ENCODE measurements at regions not wholly inside any gene's neighbourhood (a gene's known extent, or its start where the extent isn't known, plus 50 kb on each side); places are given as distances from the start of the nearest gene placed in this dataset.

DNA sequence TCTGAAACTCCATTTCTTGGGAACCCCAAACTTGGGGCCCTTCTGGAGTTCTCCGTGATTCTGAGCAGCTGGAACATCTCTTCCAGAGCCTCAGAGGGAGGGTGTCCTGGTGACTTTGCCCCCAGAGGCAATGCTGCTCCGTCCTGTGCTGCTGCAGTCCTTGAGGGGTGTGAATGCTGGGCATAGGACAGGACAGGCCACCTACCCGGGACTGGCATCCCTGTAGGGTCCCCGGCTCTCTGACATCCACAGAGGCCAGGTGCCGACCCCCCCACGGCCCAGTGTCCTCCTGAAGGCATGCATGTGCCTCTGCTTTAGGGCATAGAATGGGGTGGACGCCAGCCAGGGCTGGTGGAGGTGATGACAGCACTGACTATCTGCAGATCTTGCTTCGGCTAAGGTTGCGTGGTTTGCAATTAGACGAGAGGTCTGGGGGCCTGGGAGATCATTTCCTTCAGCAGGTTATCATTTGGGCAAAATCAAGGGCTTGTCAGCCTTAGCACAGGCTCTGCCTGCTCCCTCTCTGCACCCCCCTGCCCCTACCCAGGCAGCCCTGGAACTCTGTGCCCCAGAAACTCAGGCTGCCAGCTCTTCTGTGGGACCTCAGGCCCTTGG is 136.9 kb upstream of the GPR26 start:
- H3K4me3 ChIP-seq: no peak overlapping the region
- H3K4me1 Mint-ChIP-seq: no peaks in the 10 kb centered on the region
- no peak for TF ChIP-seq EZH2phosphoT487 (IDR thresholded peaks at IDR 0.05)
- TF ChIP-seq, protein P1, sequence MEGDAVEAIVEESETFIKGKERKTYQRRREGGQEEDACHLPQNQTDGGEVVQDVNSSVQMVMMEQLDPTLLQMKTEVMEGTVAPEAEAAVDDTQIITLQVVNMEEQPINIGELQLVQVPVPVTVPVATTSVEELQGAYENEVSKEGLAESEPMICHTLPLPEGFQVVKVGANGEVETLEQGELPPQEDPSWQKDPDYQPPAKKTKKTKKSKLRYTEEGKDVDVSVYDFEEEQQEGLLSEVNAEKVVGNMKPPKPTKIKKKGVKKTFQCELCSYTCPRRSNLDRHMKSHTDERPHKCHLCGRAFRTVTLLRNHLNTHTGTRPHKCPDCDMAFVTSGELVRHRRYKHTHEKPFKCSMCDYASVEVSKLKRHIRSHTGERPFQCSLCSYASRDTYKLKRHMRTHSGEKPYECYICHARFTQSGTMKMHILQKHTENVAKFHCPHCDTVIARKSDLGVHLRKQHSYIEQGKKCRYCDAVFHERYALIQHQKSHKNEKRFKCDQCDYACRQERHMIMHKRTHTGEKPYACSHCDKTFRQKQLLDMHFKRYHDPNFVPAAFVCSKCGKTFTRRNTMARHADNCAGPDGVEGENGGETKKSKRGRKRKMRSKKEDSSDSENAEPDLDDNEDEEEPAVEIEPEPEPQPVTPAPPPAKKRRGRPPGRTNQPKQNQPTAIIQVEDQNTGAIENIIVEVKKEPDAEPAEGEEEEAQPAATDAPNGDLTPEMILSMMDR (IDR thresholded peaks at IDR 0.05): no peak
- no peak for TF ChIP-seq EZH2 (IDR thresholded peaks at IDR 0.05)
- no peak overlapping the region for H3K4me3 Mint-ChIP-seq
- H3K36me3 ChIP-seq: no peaks in the 10 kb centered on the region
- H3K9me3 Mint-ChIP-seq: peaks cover 5% of the 10 kb centered on the region
- no peaks in the 10 kb centered on the region for H3K27me3 ChIP-seq
- H3K27me3 Mint-ChIP-seq (ENCODE audit: insufficient read depth, low read depth): peaks cover 7% of the 10 kb centered on the region
- H3K27ac Mint-ChIP-seq: no peak overlapping the region
- H3K4me1 ChIP-seq: no peaks in the 10 kb centered on the region
- no peaks in the 10 kb centered on the region for H3K79me2 ChIP-seq (ENCODE audit: low read depth)
- H2AFZ ChIP-seq (replicated peaks): no peak overlapping the region
- no peak overlapping the region for H3K4me2 ChIP-seq
- no peaks in the 10 kb centered on the region for H3F3A ChIP-seq (ENCODE audit: low read depth)
- no peak overlapping the region for H3K27ac ChIP-seq
- no peak for DNase-seq (ENCODE audit: low spot score)
- H3K36me3 Mint-ChIP-seq: no peaks in the 10 kb centered on the region
- H3K9ac ChIP-seq: no peak overlapping the region
- peaks cover 5% of the 10 kb centered on the region for H3K9me3 ChIP-seq (ENCODE audit: low read depth)
- no peaks in the 10 kb centered on the region for H4K20me1 ChIP-seq (ENCODE audit: low read depth)

DNA sequence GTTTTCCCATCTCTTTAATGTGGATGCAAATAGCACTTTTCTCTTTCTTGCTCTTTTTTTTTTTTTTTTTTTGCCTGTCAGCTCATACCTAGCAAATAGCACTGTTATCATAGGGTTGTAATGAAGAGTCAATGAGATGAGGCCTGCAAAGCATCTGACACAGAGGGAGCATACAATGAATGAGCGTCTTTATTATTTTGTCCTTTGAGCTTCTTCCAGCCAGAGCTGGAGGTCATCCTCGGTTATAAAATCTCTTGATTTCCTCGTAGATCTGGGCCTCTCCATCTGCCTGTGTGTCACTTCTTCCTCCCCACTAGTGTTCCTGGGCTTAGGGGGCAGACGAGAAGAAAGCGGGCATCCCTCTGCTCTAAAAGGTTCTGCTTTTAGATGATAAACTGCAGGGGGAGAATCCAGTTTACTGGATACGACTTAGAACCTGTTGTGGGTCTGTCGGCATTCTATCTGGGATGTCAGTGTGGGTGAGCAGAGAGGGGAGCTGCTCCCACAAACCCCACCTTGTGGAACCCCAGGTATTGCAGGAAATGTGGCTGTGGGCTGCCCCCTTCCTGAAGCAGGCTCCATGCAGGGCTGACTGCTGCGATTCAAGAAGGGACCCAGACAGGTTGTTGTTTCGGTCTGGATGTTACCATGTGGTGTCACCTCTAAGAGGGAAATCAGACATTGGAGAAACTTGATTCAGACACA is 135.8 kb upstream of the GPR26 start:
- no peaks in the 10 kb centered on the region for H3K79me2 ChIP-seq (ENCODE audit: low read depth)
- H3K27me3 ChIP-seq: no peaks in the 10 kb centered on the region
- H3F3A ChIP-seq (ENCODE audit: low read depth): no peaks in the 10 kb centered on the region
- H3K27me3 Mint-ChIP-seq (ENCODE audit: insufficient read depth, low read depth): peaks cover 7% of the 10 kb centered on the region
- TF ChIP-seq EZH2phosphoT487 (IDR thresholded peaks at IDR 0.05) (no peak), EZH2 (IDR thresholded peaks at IDR 0.05) (no peak)
- TF ChIP-seq, protein P1 (IDR thresholded peaks at IDR 0.05): no peak
- H2AFZ ChIP-seq (replicated peaks): no peak overlapping the region
- no peak overlapping the region for H3K4me3 Mint-ChIP-seq
- no peak overlapping the region for H3K27ac Mint-ChIP-seq
- no peak overlapping the region for H3K9ac ChIP-seq
- no peak overlapping the region for H3K27ac ChIP-seq
- H3K4me1 Mint-ChIP-seq: no peaks in the 10 kb centered on the region
- no peak overlapping the region for H3K4me2 ChIP-seq
- no peak for DNase-seq (ENCODE audit: low spot score)
- H3K9me3 Mint-ChIP-seq: peaks cover 5% of the 10 kb centered on the region
- H3K36me3 Mint-ChIP-seq: no peaks in the 10 kb centered on the region
- H3K36me3 ChIP-seq: no peaks in the 10 kb centered on the region
- H3K4me3 ChIP-seq: no peak overlapping the region
- H4K20me1 ChIP-seq (ENCODE audit: low read depth): no peaks in the 10 kb centered on the region
- H3K4me1 ChIP-seq: no peaks in the 10 kb centered on the region
- H3K9me3 ChIP-seq (ENCODE audit: low read depth): peaks cover 5% of the 10 kb centered on the region

DNA sequence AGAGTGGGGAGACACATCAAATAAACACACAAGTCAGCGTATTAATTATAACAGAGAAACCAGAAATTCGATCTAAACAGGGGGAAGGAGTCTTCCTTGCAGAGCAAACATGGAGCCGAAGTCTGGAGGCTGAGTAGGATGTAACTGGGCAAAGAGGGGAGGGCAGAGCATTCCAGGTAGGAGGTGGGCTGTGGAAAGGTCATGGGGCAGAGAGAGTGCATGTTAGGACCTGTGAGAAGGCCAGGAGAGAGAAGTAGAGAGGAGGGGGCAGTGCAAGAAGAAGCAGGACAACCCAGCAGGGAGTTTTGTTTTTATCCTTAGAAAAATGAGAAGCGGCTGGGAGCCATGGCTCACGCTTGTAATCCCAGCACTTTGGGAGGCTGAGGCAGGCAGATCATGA is 130.8 kb upstream of the GPR26 start:
- H3K4me3 ChIP-seq: no peak overlapping the region
- Mint-ChIP-seq H3K27me3 (ENCODE audit: insufficient read depth, low read depth) (peaks cover 3% of the 10 kb centered on the region), H3K27ac (no peak overlapping the region), H3K4me1 (no peaks in the 10 kb centered on the region), H3K4me3 (no peak overlapping the region), H3K9me3 (peaks cover 5% of the 10 kb centered on the region), H3K36me3 (no peaks in the 10 kb centered on the region)
- H3K4me2 ChIP-seq: no peak overlapping the region
- no peak for DNase-seq (ENCODE audit: low spot score)
- no peak for TF ChIP-seq EZH2phosphoT487 (IDR thresholded peaks at IDR 0.05)
- TF ChIP-seq, protein P1 (IDR thresholded peaks at IDR 0.05): no peak
- no peak for TF ChIP-seq EZH2 (IDR thresholded peaks at IDR 0.05)
- H3K9ac ChIP-seq: no peak overlapping the region
- no peak overlapping the region for H3K27ac ChIP-seq
- H4K20me1 ChIP-seq (ENCODE audit: low read depth): no peaks in the 10 kb centered on the region
- H3F3A ChIP-seq (ENCODE audit: low read depth): no peaks in the 10 kb centered on the region
- peaks cover 5% of the 10 kb centered on the region for H3K9me3 ChIP-seq (ENCODE audit: low read depth)
- no peaks in the 10 kb centered on the region for H3K4me1 ChIP-seq
- no peaks in the 10 kb centered on the region for H3K36me3 ChIP-seq
- no peak overlapping the region for H2AFZ ChIP-seq (replicated peaks)
- H3K27me3 ChIP-seq: no peaks in the 10 kb centered on the region
- no peaks in the 10 kb centered on the region for H3K79me2 ChIP-seq (ENCODE audit: low read depth)

Measured in neural progenitor cell (in vitro differentiated cells).